Transverse colon (tissue), 4 donors: ENCODE measurements at regions not wholly inside any gene's neighbourhood (a gene's known extent, or its start where the extent isn't known, plus 50 kb on each side); places are given as distances from the start of the nearest gene placed in this dataset.

Experiments used
- DNase-seq: peaks from one replicate; pipeline ENCODE4 v3.0.0-alpha.2; 2019
- H3K27ac ChIP-seq, 4 donors: fragments of 200-600 bp; sonication (generic); 2 replicates each; pipeline ENCODE4 v1.5.1; 2016 to 2018; ENCODE audit warnings: inconsistent platforms in 4 of 4
- H3K27me3 ChIP-seq: fragments of 200-600 bp; sonication (generic); 2 replicates; pipeline ENCODE4 v1.5.1; 2017; ENCODE audit warnings: inconsistent platforms
- H3K36me3 ChIP-seq, 4 donors: fragments of 200-600 bp; sonication (generic); 2 replicates each; pipeline ENCODE4 v1.5.1; 2017 to 2019; ENCODE audit warnings: inconsistent platforms in 4 of 4
- H3K4me1 ChIP-seq, 4 donors: fragments of 200-600 bp; sonication (generic); 2 replicates each; pipeline ENCODE4 v1.5.1; 2017 to 2020; ENCODE audit warnings: inconsistent platforms in 4 of 4
- H3K4me3 ChIP-seq, 4 donors: fragments of 200-600 bp; sonication (generic); 1 replicate in 1 of 4; 2 replicates in 3 of 4; pipeline versions ENCODE4 v1.5.1 to v1.6.1; 2017 to 2019; ENCODE audit warnings: inconsistent platforms in 4 of 4
- H3K9me3 ChIP-seq, 2 donors: fragments of 200-600 bp; sonication (generic); 2 replicates each; pipeline ENCODE4 v1.5.1; 2017 to 2019; ENCODE audit warnings: inconsistent platforms in 2 of 2
- CTCF ChIP-seq, 5 experiments: fragments of 200-600 bp in 3 of 5; fragments of 450-650 bp in 2 of 5; sonication (generic) in 3 of 5; IDR thresholded peaks; 1 replicate in 2 of 5; 2 replicates in 3 of 5; pipeline ENCODE4 v1.5.1; 2016 to 2017; ENCODE audit warnings: antibody characterized with exemption in 5 of 5, inconsistent platforms in 3 of 5, mild to moderate bottlenecking in 2 of 5, moderate library complexity in 1 of 5
- EP300 ChIP-seq: sonication (generic); formaldehyde crosslinking; IDR thresholded peaks from one replicate; pipeline ENCODE4 v1.6.1; 2017; ENCODE audit warnings: antibody characterized with exemption, low read depth
- POLR2A ChIP-seq: fragments of 450-650 bp; IDR thresholded peaks from one replicate; pipeline ENCODE4 v1.6.1; 2016; ENCODE audit warnings: antibody characterized with exemption, mild to moderate bottlenecking, moderate library complexity
- POLR2AphosphoS5 ChIP-seq, 3 donors: sonication (generic); formaldehyde crosslinking; IDR thresholded peaks; one replicate each; pipeline ENCODE4 v1.6.1; 2016; ENCODE audit warnings: antibody characterized with exemption in 3 of 3
- WGBS, 2 donors: methylation state at CpG; one replicate each; pipeline ENCODE4 v1.1.5; 2018; ENCODE audit warnings: low coverage in 1 of 2; 5-methylcytosine and 5-hydroxymethylcytosine counted together
- in situ Hi-C, 4 donors: fragments of 200-750 bp; cut with MboI; loops; one replicate each; pipeline versions ENCODE4 v1.15.0 to v1.15.1; 2017; ENCODE audit warnings: low sequenced_read_pairs in 3 of 4, low pct_ligation_motif_present in 1 of 4, low pct_unique_long_range_greater_than_20kb in 1 of 4
- intact Hi-C: fragments of 100-400 bp; cut with DNase I; formaldehyde crosslinking; loops from one replicate; pipeline ENCODE4 v1.15.1; 2023; ENCODE audit warnings: low total_unique reads

DNA sequence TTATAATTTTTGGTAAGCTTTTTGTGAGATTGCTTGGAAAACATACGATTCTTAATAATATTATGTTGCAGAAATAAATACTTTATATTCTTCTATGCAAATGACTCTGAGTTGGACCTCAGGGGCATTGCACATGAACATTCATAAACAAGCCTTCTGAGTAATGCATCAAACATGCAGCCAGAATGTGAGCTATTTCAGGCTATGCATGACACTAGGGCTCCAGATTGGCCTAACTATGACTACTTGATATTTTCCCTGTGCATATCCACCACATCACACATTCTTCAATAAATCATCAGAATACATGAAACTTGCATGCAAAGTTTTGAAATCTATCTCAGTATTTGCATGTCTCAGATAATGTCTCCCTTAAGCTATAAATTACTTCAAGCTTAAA is 560.1 kb downstream of the CDY2B start:
- Histone ChIP-seq H3K9me3 (no peaks in the 10 kb centered on the region), H3K4me3 (no peak overlapping the region), H3K27ac (no peak overlapping the region), H3K27me3 (no peaks in the 10 kb centered on the region), H3K36me3 (no peaks in the 10 kb centered on the region), H3K4me1 (no peaks in the 10 kb centered on the region)
- WGBS, 2 donors: 100% methylated on average over 1 of the region's 1 CpG; no CpG with 5 or more reads in 1 of the 2 donors
- DNase-seq: no peak
- intact Hi-C loops (no loop called here), in situ Hi-C loops (no loop called here)
- TF ChIP-seq EP300 (no peak), CTCF (IDR thresholded peaks at IDR 0.05) (no peak), POLR2AphosphoS5 (IDR thresholded peaks at IDR 0.05) (no peak), POLR2A (no peak)

DNA sequence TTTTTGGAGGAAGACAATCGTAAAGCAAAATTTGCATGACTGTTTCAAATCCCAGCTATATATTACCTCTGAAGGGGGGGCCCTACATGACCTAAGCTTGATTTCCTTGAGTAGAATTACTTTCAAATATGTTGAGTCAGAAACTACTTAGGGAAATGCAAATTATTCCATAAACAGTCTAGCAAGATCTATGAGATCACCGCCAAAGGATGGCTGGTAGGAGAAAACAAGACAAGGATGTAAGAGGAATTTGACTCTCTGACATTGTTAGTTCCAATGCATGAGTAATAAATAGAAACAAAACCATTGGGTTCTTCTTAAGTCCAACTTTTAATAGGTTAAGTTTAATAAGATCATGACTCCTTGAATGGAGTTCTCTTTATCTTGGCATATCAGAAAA is 561.4 kb downstream of the CDY2B start:
- in situ Hi-C loops (no loop called here), intact Hi-C loops (no loop called here)
- Histone ChIP-seq H3K36me3 (no peaks in the 10 kb centered on the region), H3K27ac (no peak overlapping the region), H3K4me3 (no peak overlapping the region), H3K4me1 (no peaks in the 10 kb centered on the region), H3K27me3 (no peaks in the 10 kb centered on the region), H3K9me3 (no peaks in the 10 kb centered on the region)
- no peak for TF ChIP-seq POLR2AphosphoS5 (IDR thresholded peaks at IDR 0.05)
- no peak for TF ChIP-seq EP300
- no peak for TF ChIP-seq POLR2A
- TF ChIP-seq CTCF (IDR thresholded peaks at IDR 0.05): no peak
- 87% methylated on average over 2 of the region's 2 CpGs; no CpG with 5 or more reads in 1 of the 2 donors for WGBS, 2 donors
- DNase-seq: no peak

- H3K4me3 ChIP-seq: no peak overlapping the region
- H3K27ac ChIP-seq: no peak overlapping the region
- H3K36me3 ChIP-seq: no peaks in the 10 kb centered on the region
- H3K27me3 ChIP-seq: no peaks in the 10 kb centered on the region
- H3K9me3 ChIP-seq: no peaks in the 10 kb centered on the region
- intact Hi-C loops: no loop called here
- TF ChIP-seq POLR2A (no peak), EP300 (no peak), POLR2AphosphoS5 (IDR thresholded peaks at IDR 0.05) (no peak), CTCF (IDR thresholded peaks at IDR 0.05) (no peak)
- no peak for DNase-seq
- no peaks in the 10 kb centered on the region for H3K4me1 ChIP-seq
- in situ Hi-C loops: no loop called here
Observed at GRCh38 chrY:17277056-17277455, 603.0 kb downstream of the CDY2B start.

DNA sequence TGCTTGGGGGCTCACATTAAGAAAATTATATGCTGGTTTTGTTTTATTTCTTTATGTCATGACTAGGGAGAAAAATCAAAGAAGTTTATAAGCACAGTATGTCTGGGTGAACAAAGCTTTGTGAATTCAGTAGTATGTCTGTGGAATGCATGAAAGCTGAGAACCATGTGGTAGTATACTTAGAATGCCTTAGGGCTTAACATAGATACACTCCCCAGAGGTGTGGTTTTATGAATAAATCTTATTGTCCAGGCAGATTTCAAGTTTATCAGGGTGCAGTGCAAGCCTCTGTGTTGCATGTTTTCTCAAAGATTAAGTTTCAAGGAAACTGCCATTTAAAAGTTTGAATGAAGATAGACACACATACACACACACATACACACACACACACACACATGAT is 620.5 kb downstream of the CDY2B start:
- intact Hi-C loops: no loop called here
- in situ Hi-C loops: no loop called here
- DNase-seq: no peak
- Histone ChIP-seq H3K27ac (no peak overlapping the region), H3K36me3 (no peaks in the 10 kb centered on the region), H3K4me3 (no peak overlapping the region), H3K4me1 (no peaks in the 10 kb centered on the region), H3K9me3 (no peaks in the 10 kb centered on the region), H3K27me3 (no peaks in the 10 kb centered on the region)
- TF ChIP-seq CTCF (IDR thresholded peaks at IDR 0.05) (no peak), EP300 (no peak), POLR2A (no peak), POLR2AphosphoS5 (IDR thresholded peaks at IDR 0.05) (no peak)
